ENCODE measurements at regions not wholly inside any gene's neighbourhood (a gene's known extent, or its start where the extent isn't known, plus 50 kb on each side); places are given as distances from the start of the nearest gene placed in this dataset.
A peak's percentile ranks its signal among the peaks of the same experiment; 100 is the strongest.

DNA sequence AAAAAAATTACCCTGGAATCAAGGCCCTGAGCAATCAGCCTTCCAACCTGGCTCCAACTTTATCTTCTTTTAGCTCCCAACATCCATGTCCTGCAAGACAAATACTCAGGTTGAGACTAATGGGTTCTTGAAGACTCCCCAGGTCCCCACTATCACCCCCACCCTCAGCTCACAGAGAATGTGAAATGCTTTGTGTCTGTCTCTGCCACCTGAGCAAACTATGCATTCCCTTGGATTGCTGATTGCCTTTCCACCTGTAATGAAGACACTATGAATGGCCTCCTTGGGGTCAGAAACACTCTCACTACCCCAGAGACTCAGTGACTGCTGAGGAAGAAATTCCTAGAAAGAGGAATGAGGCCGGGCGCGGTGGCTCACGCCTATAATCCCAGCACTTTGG, 121.2 kb upstream of the GALNT2 start:
- no peak for TF ChIP-seq EZH2 (IDR thresholded peaks at IDR 0.05; ENCODE audit: low read length, unreplicated experiment)
- no peak for TF ChIP-seq EZH2phosphoT487 (IDR thresholded peaks at IDR 0.05; ENCODE audit: borderline replicate concordance, low read length)
- CTCF ChIA-PET, result no interaction called here
- Histone ChIP-seq H4K20me1 (ENCODE audit: low read length) (no peaks in the 10 kb centered on the region), H3K27ac (ENCODE audit: low read length) (no peak overlapping the region), H3K9ac (ENCODE audit: low read length) (no peak overlapping the region), H2AFZ (ENCODE audit: low read length) (no peak overlapping the region), H3K27me3 (ENCODE audit: low read length) (peaks cover 40% of the 10 kb centered on the region), H3K36me3 (ENCODE audit: low read depth, low read length) (no peaks in the 10 kb centered on the region), H3F3A (ENCODE audit: low read length, unreplicated experiment) (no peaks in the 10 kb centered on the region), H3K79me2 (ENCODE audit: low read length) (no peaks in the 10 kb centered on the region), H3K4me1 (ENCODE audit: insufficient read depth, low read length) (no peaks in the 10 kb centered on the region), H3K4me2 (ENCODE audit: low read length) (no peak overlapping the region), H3K9me2 (replicated peaks; ENCODE audit: low read length) (no peaks in the 10 kb centered on the region), H3K4me3 (ENCODE audit: low read length) (no peak overlapping the region), H3K9me3 (ENCODE audit: low read length) (no peaks in the 10 kb centered on the region)
- intact Hi-C loops (cut with micrococcal nuclease), result no loop called here
- DNase-seq (no peak), ATAC-seq (no peak)
- POLR2A ChIA-PET (ENCODE audit: unreplicated experiment), result no interaction called here
- BruUV-seq (replicated peaks), result no TSS peak

- no peaks in the 10 kb centered on the region for H4K20me1 ChIP-seq (ENCODE audit: low read length)
- no peak overlapping the region for H2AFZ ChIP-seq (ENCODE audit: low read length)
- no peaks in the 10 kb centered on the region for H3K36me3 ChIP-seq (ENCODE audit: low read depth, low read length)
- no peaks in the 10 kb centered on the region for H3F3A ChIP-seq (ENCODE audit: low read length, unreplicated experiment)
- H3K4me1 ChIP-seq (ENCODE audit: insufficient read depth, low read length), result no peaks in the 10 kb centered on the region
- ChIA-PET POLR2A (ENCODE audit: unreplicated experiment) (no interaction called here), CTCF (no interaction called here)
- no TSS peak for BruUV-seq (replicated peaks)
- no peak overlapping the region for H3K4me2 ChIP-seq (ENCODE audit: low read length)
- TF ChIP-seq, protein P1, sequence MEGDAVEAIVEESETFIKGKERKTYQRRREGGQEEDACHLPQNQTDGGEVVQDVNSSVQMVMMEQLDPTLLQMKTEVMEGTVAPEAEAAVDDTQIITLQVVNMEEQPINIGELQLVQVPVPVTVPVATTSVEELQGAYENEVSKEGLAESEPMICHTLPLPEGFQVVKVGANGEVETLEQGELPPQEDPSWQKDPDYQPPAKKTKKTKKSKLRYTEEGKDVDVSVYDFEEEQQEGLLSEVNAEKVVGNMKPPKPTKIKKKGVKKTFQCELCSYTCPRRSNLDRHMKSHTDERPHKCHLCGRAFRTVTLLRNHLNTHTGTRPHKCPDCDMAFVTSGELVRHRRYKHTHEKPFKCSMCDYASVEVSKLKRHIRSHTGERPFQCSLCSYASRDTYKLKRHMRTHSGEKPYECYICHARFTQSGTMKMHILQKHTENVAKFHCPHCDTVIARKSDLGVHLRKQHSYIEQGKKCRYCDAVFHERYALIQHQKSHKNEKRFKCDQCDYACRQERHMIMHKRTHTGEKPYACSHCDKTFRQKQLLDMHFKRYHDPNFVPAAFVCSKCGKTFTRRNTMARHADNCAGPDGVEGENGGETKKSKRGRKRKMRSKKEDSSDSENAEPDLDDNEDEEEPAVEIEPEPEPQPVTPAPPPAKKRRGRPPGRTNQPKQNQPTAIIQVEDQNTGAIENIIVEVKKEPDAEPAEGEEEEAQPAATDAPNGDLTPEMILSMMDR (conservative IDR thresholded peaks at IDR 0.05; ENCODE audit: low read depth, low read length), result no peak
- no peak for TF ChIP-seq EZH2 (IDR thresholded peaks at IDR 0.05; ENCODE audit: low read length, unreplicated experiment)
- TF ChIP-seq EZH2phosphoT487 (IDR thresholded peaks at IDR 0.05; ENCODE audit: borderline replicate concordance, low read length), result no peak
- H3K9ac ChIP-seq (ENCODE audit: low read length), result no peak overlapping the region
- H3K27ac ChIP-seq (ENCODE audit: low read length), result no peak overlapping the region
- ATAC-seq (peak; percentile 33; the same call in 1 of the 2 replicates), DNase-seq (peak; percentile 52)
- H3K79me2 ChIP-seq (ENCODE audit: low read length), result no peaks in the 10 kb centered on the region
- no peaks in the 10 kb centered on the region for H3K9me2 ChIP-seq (replicated peaks; ENCODE audit: low read length)
- H3K4me3 ChIP-seq (ENCODE audit: low read length), result no peak overlapping the region
- H3K9me3 ChIP-seq (ENCODE audit: low read length), result no peaks in the 10 kb centered on the region
- peaks cover 19% of the 10 kb centered on the region for H3K27me3 ChIP-seq (ENCODE audit: low read length)
- intact Hi-C loops (cut with micrococcal nuclease), result no loop called here
Observed at GRCh38 chr1:229947968-229948367, 119.1 kb upstream of the GALNT2 start.

DNA sequence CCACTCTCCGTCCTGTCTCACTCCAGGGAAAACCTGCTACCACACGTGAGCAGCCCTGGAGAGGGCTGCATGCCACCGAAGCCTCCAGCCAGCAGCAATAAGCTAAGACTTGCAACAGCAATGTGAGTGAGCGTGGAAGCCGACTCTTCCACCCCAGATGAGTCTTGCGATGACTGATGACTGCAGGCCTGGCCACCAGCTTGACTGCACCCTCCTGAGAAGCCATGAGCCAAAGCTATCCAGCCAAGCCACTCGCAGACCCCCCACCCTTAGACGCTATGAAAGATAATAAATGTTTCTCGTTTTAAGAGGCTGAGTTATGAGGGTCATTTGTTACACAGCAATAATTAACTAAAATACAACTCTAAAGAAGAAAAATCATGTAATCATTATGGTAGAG, 118.6 kb upstream of the GALNT2 start:
- Histone ChIP-seq H2AFZ (ENCODE audit: low read length) (no peak overlapping the region), H3K9ac (ENCODE audit: low read length) (no peak overlapping the region), H3K36me3 (ENCODE audit: low read depth, low read length) (no peaks in the 10 kb centered on the region), H3K9me3 (ENCODE audit: low read length) (no peaks in the 10 kb centered on the region), H3K79me2 (ENCODE audit: low read length) (no peaks in the 10 kb centered on the region), H3K4me3 (ENCODE audit: low read length) (no peak overlapping the region), H4K20me1 (ENCODE audit: low read length) (no peaks in the 10 kb centered on the region), H3K27ac (ENCODE audit: low read length) (no peak overlapping the region), H3K4me1 (ENCODE audit: insufficient read depth, low read length) (no peaks in the 10 kb centered on the region), H3F3A (ENCODE audit: low read length, unreplicated experiment) (no peaks in the 10 kb centered on the region), H3K9me2 (replicated peaks; ENCODE audit: low read length) (no peaks in the 10 kb centered on the region), H3K27me3 (ENCODE audit: low read length) (peaks cover 14% of the 10 kb centered on the region; the same call in 1 of the 2 replicates), H3K4me2 (ENCODE audit: low read length) (no peak overlapping the region)
- CTCF ChIA-PET, result no interaction called here
- POLR2A ChIA-PET (ENCODE audit: unreplicated experiment), result no interaction called here
- TF ChIP-seq EZH2phosphoT487 (IDR thresholded peaks at IDR 0.05; ENCODE audit: borderline replicate concordance, low read length), result no peak
- no peak for TF ChIP-seq EZH2 (IDR thresholded peaks at IDR 0.05; ENCODE audit: low read length, unreplicated experiment)
- TF ChIP-seq, protein P1 (conservative IDR thresholded peaks at IDR 0.05; ENCODE audit: low read depth, low read length), result no peak
- intact Hi-C loops (cut with micrococcal nuclease), result no loop called here
- no TSS peak for BruUV-seq (replicated peaks)
- no peak for ATAC-seq
- no peak for DNase-seq
